GM21619 (cell line): ENCODE measurements at regions not wholly inside any gene's neighbourhood (a gene's known extent, or its start where the extent isn't known, plus 50 kb on each side); places are given as distances from the start of the nearest gene placed in this dataset.
"Not testable (repeated sequence)": the region's sequence is repeated elsewhere in the genome, so short reads cannot be mapped to it uniquely, and the experiment has no call there.

Experiments used
- ATAC-seq: cut with Tn5 transposase; IDR thresholded peaks from one replicate; pipeline ENCODE4 v1.9.1; 2021; ENCODE audit not compliant: unreplicated experiment

- no peak for ATAC-seq
Measured at GRCh38 chr5:77871946-77872345, 95.8 kb upstream of the TBCA start.

GRCh38 chr5:77871016-77871415 is 94.9 kb upstream of the TBCA start:
- no peak for ATAC-seq

DNA sequence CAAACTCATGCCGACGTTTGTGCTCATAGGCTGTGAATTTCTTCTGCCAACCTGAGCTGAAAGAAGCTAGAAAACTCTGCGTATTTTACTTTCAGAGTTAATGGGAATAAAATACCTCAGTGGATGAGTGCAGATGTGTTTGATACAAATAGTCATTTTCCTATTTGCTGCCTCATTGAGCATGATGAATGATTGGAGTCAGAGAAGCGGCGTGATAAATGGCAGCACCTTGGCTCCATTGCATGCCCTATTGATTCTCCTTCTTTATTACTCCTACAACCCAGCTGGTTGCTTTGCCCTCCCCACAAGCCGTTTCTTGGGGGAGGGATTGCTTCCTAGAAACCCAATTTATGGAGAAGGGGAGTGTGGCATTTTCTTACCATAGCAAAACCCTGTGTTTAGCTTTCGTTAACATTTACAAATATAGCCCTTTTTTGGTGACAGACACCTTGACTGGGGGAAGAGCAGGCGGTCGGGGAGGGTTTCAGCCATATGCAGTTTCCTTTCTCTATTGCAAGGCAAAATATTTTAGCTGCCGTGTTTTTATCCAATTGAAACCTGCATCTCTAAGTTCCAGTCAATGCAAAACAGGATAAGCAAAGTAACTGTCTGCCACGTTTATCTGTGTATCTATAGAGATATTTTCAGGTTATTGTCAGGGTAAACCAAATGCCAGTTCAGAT is 93.1 kb upstream of the TBCA start:
- no peak for ATAC-seq

DNA sequence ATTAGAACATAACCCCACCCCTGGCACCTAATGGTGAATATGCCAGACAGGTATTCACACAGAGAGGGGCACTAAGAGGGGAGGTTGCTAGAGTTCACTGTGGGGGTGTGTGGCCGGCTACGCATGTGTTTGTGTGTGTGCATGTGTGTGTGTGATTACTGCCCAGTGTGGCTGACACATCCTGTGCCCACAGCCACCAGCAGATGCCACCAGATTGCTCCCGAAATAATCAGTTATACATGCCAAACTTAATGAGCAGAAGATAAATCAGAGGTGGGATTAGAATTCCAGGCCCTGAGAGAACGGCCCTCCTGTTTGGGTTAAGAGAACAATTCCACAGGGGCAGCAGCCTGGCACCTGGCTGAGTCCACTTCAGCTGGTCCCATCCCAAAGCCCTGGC is 91.8 kb upstream of the TBCA start:
- no peak for ATAC-seq

DNA sequence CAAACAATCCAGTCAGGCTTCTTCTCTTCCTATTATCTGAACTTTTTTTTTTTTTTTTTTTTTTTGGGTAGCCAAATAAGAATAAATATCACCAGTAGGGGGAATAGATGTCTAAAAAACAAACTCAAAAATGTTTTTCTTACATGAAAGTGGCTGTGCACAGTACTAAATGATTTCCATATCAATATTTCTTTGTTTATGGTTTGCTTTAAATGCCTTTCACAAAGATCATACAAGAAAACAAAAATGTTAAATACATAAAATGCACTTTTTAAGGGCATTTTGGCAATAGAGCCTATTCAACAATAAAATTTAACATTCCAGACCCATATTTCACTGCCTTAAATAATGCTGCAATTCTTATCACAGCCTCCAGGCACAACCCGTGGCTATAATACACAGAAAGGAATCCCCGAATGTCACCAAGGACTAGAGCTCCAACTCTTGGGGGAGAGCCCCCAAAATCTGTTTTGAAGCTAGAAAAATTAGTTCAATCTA is 91.1 kb upstream of the TBCA start:
- ATAC-seq: no peak

GRCh38 chr5:77866198-77866597 is 90.1 kb upstream of the TBCA start:
- ATAC-seq: no peak

DNA sequence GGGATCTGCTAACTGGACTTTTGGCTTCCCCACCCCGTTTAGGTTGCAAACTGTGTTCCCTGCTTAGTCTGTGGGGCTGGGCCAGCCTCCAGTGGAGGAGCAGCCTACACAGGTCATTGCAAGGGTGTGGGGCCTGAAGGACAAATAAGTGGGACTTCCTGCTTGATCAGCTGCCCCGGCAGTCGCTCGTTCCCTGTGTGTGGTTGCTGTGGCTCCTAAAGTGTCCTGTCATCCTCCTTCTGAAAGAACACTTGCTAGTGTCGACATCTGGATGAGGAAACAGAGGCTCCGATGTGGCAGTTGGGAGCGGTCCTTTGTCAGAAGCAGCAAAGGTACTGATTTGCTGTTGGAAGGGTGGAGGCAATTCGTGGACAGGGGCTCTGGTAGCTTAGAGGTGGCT is 88.9 kb upstream of the TBCA start:
- ATAC-seq: no peak

DNA sequence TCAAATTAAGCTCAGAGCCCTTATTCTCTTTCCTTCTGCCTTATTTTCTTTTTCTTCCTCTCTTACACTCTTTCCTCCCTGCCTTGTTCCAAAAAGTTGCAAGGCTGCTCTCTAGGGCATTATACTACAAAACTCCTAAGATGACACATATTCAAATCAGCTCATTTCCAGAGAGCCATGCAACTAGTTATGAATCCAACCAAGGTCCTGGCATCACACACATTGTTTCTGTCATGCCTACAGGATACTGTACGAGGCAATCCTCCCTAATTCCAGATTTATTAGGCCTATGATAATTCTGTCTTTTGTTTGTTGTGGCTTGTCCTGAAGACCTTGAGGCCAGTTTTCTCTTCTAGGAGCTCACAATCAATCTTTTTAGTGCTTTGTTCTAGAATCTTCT is 87.0 kb upstream of the TBCA start:
- no peak for ATAC-seq

- ATAC-seq: no peak
Measured at GRCh38 chr5:77861576-77861975, 85.4 kb upstream of the TBCA start.

- no peak for ATAC-seq
Measured at GRCh38 chr5:77859306-77859705, 83.2 kb upstream of the TBCA start.

- not testable (repeated sequence) for ATAC-seq
Measured at GRCh38 chr5:77858678-77859077, 82.5 kb upstream of the TBCA start.

GRCh38 chr5:77855369-77855768 is 79.2 kb upstream of the TBCA start:
- ATAC-seq: no peak

DNA sequence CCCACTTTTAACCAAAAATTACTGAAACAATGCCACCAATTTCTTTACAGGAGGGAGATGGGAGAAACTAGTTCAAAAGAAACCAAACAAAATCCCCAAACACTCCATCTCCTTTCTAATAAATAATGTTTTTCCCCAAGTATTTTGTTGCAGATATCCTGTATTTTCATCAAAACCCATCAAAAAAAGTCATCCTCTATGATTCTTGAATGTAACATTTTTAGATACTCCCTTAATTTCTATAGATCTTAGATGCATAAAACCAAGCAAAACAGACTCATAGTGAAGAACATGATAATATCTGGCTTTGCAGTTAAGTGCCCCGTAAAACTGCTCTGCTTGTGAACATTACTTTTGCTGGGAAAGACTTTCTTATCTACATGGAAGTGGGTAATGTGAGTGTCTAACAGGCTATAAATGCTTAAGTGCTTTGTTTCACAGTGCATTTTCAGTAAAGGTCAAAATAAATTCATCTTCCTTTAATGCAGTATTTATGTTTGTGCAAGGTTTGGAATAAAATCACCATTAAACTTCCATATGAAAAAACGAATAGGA is 77.3 kb upstream of the TBCA start:
- no peak for ATAC-seq

DNA sequence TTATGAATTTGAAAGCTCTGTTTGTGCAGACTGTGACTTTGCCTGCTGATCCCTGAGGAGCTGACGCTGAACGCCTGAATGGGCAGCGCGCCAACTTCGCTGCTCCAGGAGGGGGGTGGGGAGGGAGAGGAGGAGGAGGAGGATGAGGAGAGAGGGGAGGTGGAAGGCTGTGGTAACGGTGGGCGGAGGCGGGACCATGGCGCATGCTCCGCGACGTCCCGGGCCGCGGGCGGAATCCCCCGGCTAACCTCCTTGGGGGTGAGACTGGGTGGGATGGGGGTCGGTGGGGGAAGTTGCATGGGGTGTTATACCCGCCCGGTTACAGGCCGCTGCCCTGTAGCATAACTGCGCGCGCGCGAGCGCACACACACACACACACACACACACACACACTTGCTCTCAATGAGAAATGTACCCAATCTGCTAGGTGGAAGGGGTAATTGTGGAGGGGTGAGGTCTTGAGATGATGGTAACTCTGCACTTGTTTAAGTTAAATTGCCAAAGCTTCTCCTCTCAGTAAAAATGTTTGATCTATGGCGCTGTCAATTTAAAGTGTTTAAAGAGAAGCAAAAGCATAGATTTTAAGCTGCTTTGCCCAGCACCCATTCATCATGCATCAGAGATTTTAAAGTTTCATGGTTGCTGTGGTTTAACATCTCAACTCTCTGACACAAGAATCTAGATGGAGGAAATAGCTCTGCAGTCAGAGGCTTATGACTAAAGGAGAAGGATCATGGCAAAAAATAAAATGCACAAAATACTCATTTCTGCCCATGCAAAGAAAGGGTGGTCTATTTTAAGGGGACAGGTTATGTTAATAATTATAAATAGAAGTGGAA is 76.6 kb upstream of the TBCA start:
- peak; percentile 56 for ATAC-seq

GRCh38 chr5:77852068-77852513 is 76.0 kb upstream of the TBCA start:
- ATAC-seq: no peak

DNA sequence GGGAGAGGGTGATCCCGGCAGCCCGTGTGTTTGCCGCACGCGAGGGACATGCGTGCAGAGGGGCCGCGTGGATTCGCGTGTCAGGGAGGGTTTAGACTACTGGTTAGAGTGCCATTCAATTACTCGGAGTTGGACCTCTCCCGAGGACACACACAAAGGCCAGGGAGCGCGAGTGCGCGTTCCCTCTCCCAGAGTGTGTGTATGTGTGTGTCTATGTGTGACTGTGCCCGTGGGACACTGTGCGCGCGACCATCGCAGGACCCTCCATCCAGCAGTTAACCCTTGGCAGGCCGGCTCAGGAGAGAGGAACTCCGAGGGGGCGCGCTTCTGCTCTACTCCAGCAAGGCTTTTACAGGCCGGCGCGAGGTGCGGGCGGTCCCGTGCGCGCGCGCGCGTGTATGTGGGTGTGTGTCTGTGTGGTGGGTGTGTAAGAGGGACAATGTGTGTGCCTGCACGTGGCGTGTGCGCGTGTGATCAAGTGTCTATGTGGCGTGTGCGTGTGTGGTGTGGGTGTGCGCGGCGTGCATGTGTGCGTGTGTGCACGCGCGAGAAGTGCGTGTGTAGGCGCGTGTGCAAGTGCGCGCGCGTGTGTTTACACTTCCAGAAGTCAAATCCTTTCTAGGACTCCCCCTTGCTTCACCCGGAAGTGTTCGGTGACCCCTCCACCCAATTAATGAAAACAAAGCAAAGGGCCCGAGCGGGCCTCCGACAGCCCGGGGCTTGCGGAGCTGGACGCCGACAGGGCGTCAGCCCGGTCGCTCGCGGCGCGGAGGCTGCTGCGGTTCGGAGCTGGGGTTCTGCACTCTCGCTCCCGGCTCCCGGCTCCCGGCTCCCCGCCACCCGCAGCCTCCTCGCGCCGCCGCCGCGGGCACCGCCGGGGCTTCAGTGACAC is 75.3 kb upstream of the TBCA start:
- no peak for ATAC-seq

DNA sequence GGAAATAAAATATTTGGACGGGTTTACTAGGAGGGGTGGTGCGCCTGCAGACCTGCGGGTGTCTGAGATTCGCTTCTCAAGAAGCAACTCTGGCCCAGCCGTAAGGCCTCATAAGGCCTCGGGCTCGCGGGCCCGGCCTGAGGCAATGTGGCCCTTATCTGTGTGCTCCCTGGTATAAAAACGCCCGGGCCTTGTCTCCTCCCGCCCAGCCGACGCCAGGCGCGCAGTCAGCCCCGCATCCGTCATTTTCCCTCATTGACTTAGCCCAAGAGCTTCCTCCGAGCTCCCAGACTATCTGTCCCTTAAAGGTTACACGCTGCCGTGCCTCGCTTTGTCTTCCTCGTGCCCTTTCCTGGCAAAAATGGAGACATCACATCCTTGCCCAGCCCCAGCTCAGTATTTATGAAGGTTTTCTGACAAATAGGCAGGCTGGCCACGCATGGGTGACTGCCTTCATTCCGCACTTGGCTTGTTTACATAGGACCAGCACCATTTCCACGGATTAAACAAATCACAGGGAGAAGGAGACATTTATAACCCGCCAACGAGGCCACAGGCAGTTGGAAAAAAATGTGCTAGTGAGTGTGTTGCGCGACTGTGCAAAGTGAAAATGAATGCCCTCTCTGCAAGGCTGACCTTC is 74.5 kb upstream of the TBCA start:
- no peak for ATAC-seq

DNA sequence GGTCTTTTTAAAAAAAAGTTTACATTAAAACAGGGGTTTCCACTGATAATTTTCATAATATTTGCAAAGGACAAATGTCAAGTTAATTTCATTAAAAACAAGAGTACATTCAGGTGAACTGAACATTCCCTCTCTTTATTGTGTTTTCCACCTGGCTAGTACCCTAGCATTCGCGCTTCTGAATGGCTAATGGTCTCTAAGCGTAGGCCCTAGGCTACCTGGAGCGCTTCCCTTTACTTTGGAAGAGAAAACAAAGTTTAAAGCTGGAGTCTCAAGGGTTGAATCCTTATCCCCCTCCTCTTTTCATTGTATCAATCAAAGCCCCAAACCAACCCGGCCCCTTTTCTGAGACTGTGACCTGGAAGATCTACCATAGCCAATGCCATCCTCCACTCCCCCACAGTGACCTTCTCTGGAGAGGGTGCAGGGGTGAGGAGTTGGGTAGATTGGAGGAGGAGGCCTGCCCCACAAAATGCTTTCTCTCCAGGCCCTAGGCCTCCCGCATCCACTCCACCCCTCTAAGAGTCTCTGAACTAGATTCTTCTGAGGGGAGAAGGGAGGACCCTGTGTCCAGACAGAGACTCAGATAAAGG is 73.3 kb upstream of the TBCA start:
- no peak for ATAC-seq

DNA sequence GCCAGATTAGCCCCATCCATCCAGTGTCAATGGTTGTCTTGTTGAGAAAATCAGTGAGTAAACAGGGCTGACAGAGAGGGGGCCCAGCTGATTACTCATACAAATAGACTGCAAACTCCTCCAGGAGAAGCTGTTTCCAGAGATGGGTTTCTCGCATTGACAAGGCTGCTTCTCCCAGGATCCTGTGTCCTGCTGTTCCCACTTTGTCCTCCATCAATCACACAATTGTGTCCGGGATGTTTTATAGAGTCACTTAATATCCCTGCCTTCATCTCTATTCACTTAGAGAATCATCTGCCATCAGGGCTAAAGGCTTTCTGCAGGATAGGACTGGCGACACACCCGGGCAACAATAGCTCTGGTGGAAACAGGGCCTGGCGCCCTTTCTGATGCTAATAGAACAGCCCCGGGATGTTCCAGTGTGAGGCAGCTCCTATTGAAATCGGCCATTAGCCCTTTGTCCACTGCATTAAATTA is 71.7 kb upstream of the TBCA start:
- ATAC-seq: no peak

DNA sequence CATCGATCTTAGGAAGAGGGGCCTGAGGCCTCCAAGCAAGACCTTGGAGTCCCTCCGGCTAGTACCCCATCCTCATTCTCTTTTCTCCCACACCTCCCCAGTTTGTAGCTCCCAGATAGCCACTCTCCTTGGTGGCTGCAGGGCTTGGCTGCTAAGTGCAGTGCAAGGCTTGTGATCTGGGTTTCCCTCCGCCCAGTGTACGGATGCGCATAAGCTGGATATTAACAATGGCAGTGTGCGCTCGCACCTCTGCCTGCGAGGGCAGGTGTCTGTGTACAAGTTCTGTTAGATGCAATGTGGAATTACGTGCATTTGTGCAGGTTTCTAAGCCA is 71.0 kb upstream of the TBCA start:
- no peak for ATAC-seq
